ENCODE measurements at regions not wholly inside any gene's neighbourhood (a gene's known extent, or its start where the extent isn't known, plus 50 kb on each side); places are given as distances from the start of the nearest gene placed in this dataset.

DNA sequence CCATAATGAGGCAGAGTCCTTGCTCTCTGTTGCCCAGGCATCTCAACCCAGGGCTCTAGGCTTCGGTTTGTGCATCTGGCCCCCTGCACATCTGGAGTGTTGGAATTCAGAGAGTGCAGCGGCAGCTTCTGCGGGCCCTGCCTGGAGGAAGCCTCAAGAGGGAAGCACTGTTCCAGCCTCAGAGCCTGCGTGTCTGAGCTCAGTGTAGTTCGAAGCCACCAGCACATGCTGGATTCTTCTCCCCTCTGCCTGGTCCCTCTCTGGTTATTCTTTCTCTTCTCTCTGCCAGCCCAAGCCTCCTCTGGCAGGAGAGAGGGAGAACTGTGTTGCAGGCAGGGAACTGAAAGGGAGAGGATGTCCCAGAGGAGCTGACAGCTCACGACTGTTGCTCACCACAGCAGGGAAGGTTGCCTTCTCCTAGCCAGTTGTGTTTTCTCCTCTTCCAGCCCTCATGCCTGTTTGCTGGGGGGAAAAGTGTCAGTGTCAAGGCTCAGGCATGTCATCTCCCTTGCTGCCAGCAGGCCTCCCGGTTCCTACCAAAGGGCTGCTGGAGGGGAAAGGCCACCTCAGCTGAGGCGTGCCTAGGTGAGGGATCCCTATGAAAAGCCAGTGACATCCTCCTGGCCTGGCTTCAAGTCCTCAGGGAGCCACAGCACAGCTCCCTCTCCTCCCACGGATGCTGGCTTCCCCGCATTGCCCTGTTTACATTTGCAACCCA, 126.0 kb upstream of the LRFN2 start:
- TF ChIP-seq CTCF (IDR thresholded peaks at IDR 0.05; ENCODE audit: control extremely low read depth in 1 of 3, insufficient read depth in 1 of 3, low read depth in 1 of 3, low read length in 3 of 3), result peak; percentile 26 to 45 (median 44); a peak in 3 of 4 replicates
- no peak for TF ChIP-seq ATF3 (IDR thresholded peaks at IDR 0.05; ENCODE audit: insufficient read depth, low read depth, low read length)
- TF ChIP-seq SRF (IDR thresholded peaks at IDR 0.05; ENCODE audit: low read depth, low read length), result no peak
- TF ChIP-seq JUN (IDR thresholded peaks at IDR 0.05; ENCODE audit: low read depth, low read length), result no peak
- no peak for TF ChIP-seq TAF1 (IDR thresholded peaks at IDR 0.05; ENCODE audit: low read depth, low read length)
- TF ChIP-seq KDM1A (IDR thresholded peaks at IDR 0.05; ENCODE audit: borderline replicate concordance, low read length), result no peak
- TF ChIP-seq MAFK (IDR thresholded peaks at IDR 0.05; ENCODE audit: low read depth, low read length), result no peak
- no peak for TF ChIP-seq JUND (IDR thresholded peaks at IDR 0.05; ENCODE audit: low read length)
